Activated naive CD4-positive, alpha-beta T cell treated with anti-CD3 and anti-CD28 coated beads for 36 hours (primary cell): ENCODE measurements at regions not wholly inside any gene's neighbourhood (a gene's known extent, or its start where the extent isn't known, plus 50 kb on each side); places are given as distances from the start of the nearest gene placed in this dataset.

Experiments used
- CTCF ChIA-PET: fragments of 350-600 bp; sonication (Branson Sonifier 250); formaldehyde crosslinking; loops from one replicate; lab custom pipeline; 2021; ENCODE audit warnings: antibody characterized with exemption; lab: Charles Lee
- DNase-seq: peaks from one replicate; pipeline ENCODE4 v3.0.0-alpha.2; 2020
- H3K27ac Mint-ChIP-seq: one replicate; pipeline ENCODE4 v1.8.0; 2021; ENCODE audit warnings: mild to moderate bottlenecking, mixed read lengths
- H3K27me3 Mint-ChIP-seq: one replicate; pipeline ENCODE4 v1.8.0; 2021; ENCODE audit warnings: low read depth, mixed read lengths
- H3K36me3 Mint-ChIP-seq: one replicate; pipeline ENCODE4 v1.8.0; 2021; ENCODE audit warnings: low read depth, mixed read lengths
- H3K4me1 Mint-ChIP-seq: one replicate; pipeline ENCODE4 v1.8.0; 2021; ENCODE audit warnings: low read depth, mixed read lengths
- H3K4me3 Mint-ChIP-seq: one replicate; pipeline ENCODE4 v1.8.0; 2021; ENCODE audit warnings: mild to moderate bottlenecking, moderate library complexity, mixed read lengths
- H3K9me3 Mint-ChIP-seq: one replicate; pipeline ENCODE4 v1.8.0; 2021; ENCODE audit warnings: mixed read lengths
- intact Hi-C: fragments of 100-400 bp; cut with micrococcal nuclease; formaldehyde crosslinking; loops from one replicate; pipeline ENCODE4 v1.15.1; 2023

GRCh38 chr20:1711266-1711665, 53.7 kb upstream of the SIRPG start:
- peaks cover 5% of the 10 kb centered on the region for H3K36me3 Mint-ChIP-seq

GRCh38 chr20:1710484-1710883, 52.9 kb upstream of the SIRPG start:
- Mint-ChIP-seq H3K36me3 (peaks cover 5% of the 10 kb centered on the region), H3K9me3 (peaks cover 17% of the 10 kb centered on the region), H3K4me1 (peaks cover 28% of the 10 kb centered on the region), H3K27ac (no peak overlapping the region), H3K27me3 (no peaks in the 10 kb centered on the region), H3K4me3 (no peak overlapping the region)
- CTCF ChIA-PET = no interaction called here
- intact Hi-C loops = no loop called here
- no peak for DNase-seq

More at GRCh38 chr20:1711266-1711665, 53.7 kb upstream of the SIRPG start:
- CTCF ChIA-PET = no interaction called here
- Mint-ChIP-seq H3K4me3 (no peak overlapping the region), H3K27me3 (no peaks in the 10 kb centered on the region), H3K27ac (no peak overlapping the region), H3K4me1 (peaks cover 25% of the 10 kb centered on the region), H3K9me3 (peaks cover 17% of the 10 kb centered on the region)
- intact Hi-C loops = no loop called here
- no peak for DNase-seq

GRCh38 chr20:1707588-1708449, 50.2 kb upstream of the SIRPG start:
- CTCF ChIA-PET = interaction anchor here (0.7 to 1.8 kb wide), 3 partner anchors 27 to 60 kb away, joined by 3 to 4 read pairs (median 3); no protein-coding TSS in a partner anchor
- Mint-ChIP-seq H3K27ac (peak overlapping the region; percentile 42), H3K27me3 (no peaks in the 10 kb centered on the region), H3K9me3 (peaks cover 8% of the 10 kb centered on the region), H3K36me3 (no peaks in the 10 kb centered on the region), H3K4me3 (peak overlapping the region; percentile 33), H3K4me1 (peaks cover 28% of the 10 kb centered on the region)
- intact Hi-C loops = loop anchor here (2.0 kb wide), 1 partner anchor 23 kb away; no protein-coding TSS in a partner anchor
- DNase-seq = peak; percentile 33
